Activated CD4-positive, alpha-beta T cell treated with anti-CD3 and anti-CD28 coated beads for 36 hours (primary cell): ENCODE measurements at regions not wholly inside any gene's neighbourhood (a gene's known extent, or its start where the extent isn't known, plus 50 kb on each side); places are given as distances from the start of the nearest gene placed in this dataset.
"Not testable (repeated sequence)": the region's sequence is repeated elsewhere in the genome, so short reads cannot be mapped to it uniquely, and the experiment has no call there.

Experiments used
- ATAC-seq: fragments of 200-7000 bp; cut with Tn5 transposase; one replicate; pipeline ENCODE4 v1.10.0; 2021; ENCODE audit warnings: mild to moderate bottlenecking, moderate library complexity
- CTCF ChIA-PET: fragments of 350-600 bp; sonication (Branson Sonifier 250); formaldehyde crosslinking; loops from one replicate; lab custom pipeline; 2021; ENCODE audit warnings: antibody characterized with exemption; lab: Charles Lee
- POLR2A ChIA-PET: fragments of 350-600 bp; sonication (Branson Sonifier 250); formaldehyde crosslinking; loops from one replicate; lab custom pipeline; 2021; ENCODE audit warnings: antibody characterized with exemption, inconsistent platforms; lab: Charles Lee
- DNase-seq: peaks from one replicate; pipeline ENCODE4 v3.0.0-alpha.2; 2020
- H3K27ac Mint-ChIP-seq: one replicate; pipeline ENCODE4 v1.8.0; 2021; ENCODE audit warnings: mixed read lengths
- H3K27me3 Mint-ChIP-seq: one replicate; pipeline ENCODE4 v1.8.0; 2021; ENCODE audit warnings: mixed read lengths
- H3K36me3 Mint-ChIP-seq: one replicate; pipeline ENCODE4 v1.8.0; 2021; ENCODE audit warnings: low read depth, mixed read lengths
- H3K4me1 Mint-ChIP-seq: one replicate; pipeline ENCODE4 v1.8.0; 2021; ENCODE audit warnings: mixed read lengths
- H3K4me3 Mint-ChIP-seq: one replicate; pipeline ENCODE4 v1.8.0; 2021; ENCODE audit warnings: mild to moderate bottlenecking, moderate library complexity, mixed read lengths
- H3K9me3 Mint-ChIP-seq: one replicate; pipeline ENCODE4 v1.8.0; 2021; ENCODE audit warnings: low read depth, mixed read lengths
- intact Hi-C, 2 experiments: fragments of 100-400 bp; cut with DNase I in 1 of 2; cut with micrococcal nuclease in 1 of 2; formaldehyde crosslinking; loops; one replicate each; pipeline versions ENCODE4 v1.14.2 to v1.15.1; 2022 to 2024; cut with DNase I, micrococcal nuclease

- H3K4me1 Mint-ChIP-seq, H3K27ac Mint-ChIP-seq, CTCF ChIA-PET, H3K4me3 Mint-ChIP-seq, ATAC-seq, H3K27me3 Mint-ChIP-seq, DNase-seq, intact Hi-C loops, H3K9me3 Mint-ChIP-seq, H3K36me3 Mint-ChIP-seq, POLR2A ChIA-PET: not testable (repeated sequence)
These were observed 516.3 kb downstream of the TP53TG3F start for GRCh38 chr16:33975744-33976143.

- H3K27ac Mint-ChIP-seq, H3K27me3 Mint-ChIP-seq, H3K4me1 Mint-ChIP-seq, ATAC-seq, CTCF ChIA-PET, H3K9me3 Mint-ChIP-seq, H3K4me3 Mint-ChIP-seq, H3K36me3 Mint-ChIP-seq, intact Hi-C loops, DNase-seq, POLR2A ChIA-PET: not testable (repeated sequence)
These were observed 517.1 kb downstream of the TP53TG3F start for GRCh38 chr16:33976521-33976920.

- not testable (repeated sequence) for H3K4me1 Mint-ChIP-seq, H3K4me3 Mint-ChIP-seq
These were observed 519.4 kb downstream of the TP53TG3F start for GRCh38 chr16:33978784-33979183.

GRCh38 chr16:33979613-33980012 lies 520.2 kb downstream of the TP53TG3F start:
- H3K9me3 Mint-ChIP-seq, intact Hi-C loops, H3K4me3 Mint-ChIP-seq, H3K36me3 Mint-ChIP-seq, H3K27ac Mint-ChIP-seq, DNase-seq, H3K4me1 Mint-ChIP-seq, POLR2A ChIA-PET, H3K27me3 Mint-ChIP-seq, CTCF ChIA-PET, ATAC-seq: not testable (repeated sequence)

More at GRCh38 chr16:33978784-33979183, 519.4 kb downstream of the TP53TG3F start:
- CTCF ChIA-PET, H3K27ac Mint-ChIP-seq, H3K36me3 Mint-ChIP-seq, ATAC-seq, H3K27me3 Mint-ChIP-seq, intact Hi-C loops, DNase-seq, POLR2A ChIA-PET, H3K9me3 Mint-ChIP-seq: not testable (repeated sequence)

- DNase-seq, H3K27me3 Mint-ChIP-seq, ATAC-seq, H3K27ac Mint-ChIP-seq, intact Hi-C loops, H3K9me3 Mint-ChIP-seq, POLR2A ChIA-PET, H3K36me3 Mint-ChIP-seq, H3K4me3 Mint-ChIP-seq, CTCF ChIA-PET, H3K4me1 Mint-ChIP-seq: not testable (repeated sequence)
These were observed 521.3 kb downstream of the TP53TG3F start for GRCh38 chr16:33980736-33981135.

- CTCF ChIA-PET, H3K4me1 Mint-ChIP-seq, DNase-seq, POLR2A ChIA-PET, ATAC-seq, H3K9me3 Mint-ChIP-seq, H3K4me3 Mint-ChIP-seq, H3K27ac Mint-ChIP-seq, H3K36me3 Mint-ChIP-seq, intact Hi-C loops, H3K27me3 Mint-ChIP-seq: not testable (repeated sequence)
These were observed 525.0 kb downstream of the TP53TG3F start for GRCh38 chr16:33984428-33984827.

- H3K4me3 Mint-ChIP-seq, POLR2A ChIA-PET, DNase-seq, intact Hi-C loops, H3K36me3 Mint-ChIP-seq, H3K27me3 Mint-ChIP-seq, CTCF ChIA-PET, H3K27ac Mint-ChIP-seq, H3K9me3 Mint-ChIP-seq, ATAC-seq, H3K4me1 Mint-ChIP-seq: not testable (repeated sequence)
These were observed 527.1 kb downstream of the TP53TG3F start for GRCh38 chr16:33986521-33986920.

- intact Hi-C loops, H3K27ac Mint-ChIP-seq, H3K36me3 Mint-ChIP-seq, DNase-seq, H3K27me3 Mint-ChIP-seq, H3K4me1 Mint-ChIP-seq, CTCF ChIA-PET, POLR2A ChIA-PET, H3K4me3 Mint-ChIP-seq, H3K9me3 Mint-ChIP-seq, ATAC-seq: not testable (repeated sequence)
These were observed 528.0 kb downstream of the TP53TG3F start for GRCh38 chr16:33987348-33987963.

GRCh38 chr16:33988012-33988411 lies 528.6 kb downstream of the TP53TG3F start:
- H3K4me1 Mint-ChIP-seq, DNase-seq, CTCF ChIA-PET, POLR2A ChIA-PET, H3K4me3 Mint-ChIP-seq, H3K9me3 Mint-ChIP-seq, intact Hi-C loops, H3K27me3 Mint-ChIP-seq, ATAC-seq, H3K27ac Mint-ChIP-seq, H3K36me3 Mint-ChIP-seq: not testable (repeated sequence)

- CTCF ChIA-PET, H3K9me3 Mint-ChIP-seq, H3K4me1 Mint-ChIP-seq, H3K27ac Mint-ChIP-seq, H3K36me3 Mint-ChIP-seq, ATAC-seq, intact Hi-C loops, H3K27me3 Mint-ChIP-seq, DNase-seq, H3K4me3 Mint-ChIP-seq, POLR2A ChIA-PET: not testable (repeated sequence)
These were observed 531.1 kb downstream of the TP53TG3F start for GRCh38 chr16:33990488-33990887.

GRCh38 chr16:33992513-33993177 lies 533.2 kb downstream of the TP53TG3F start:
- CTCF ChIA-PET = not testable (repeated sequence)

GRCh38 chr16:33994207-33994606 lies 534.8 kb downstream of the TP53TG3F start:
- H3K27me3 Mint-ChIP-seq, ATAC-seq, H3K36me3 Mint-ChIP-seq, H3K4me1 Mint-ChIP-seq, intact Hi-C loops, H3K27ac Mint-ChIP-seq, POLR2A ChIA-PET, DNase-seq, H3K9me3 Mint-ChIP-seq, CTCF ChIA-PET, H3K4me3 Mint-ChIP-seq: not testable (repeated sequence)

More at GRCh38 chr16:33992513-33993177, 533.2 kb downstream of the TP53TG3F start:
- H3K4me1 Mint-ChIP-seq, H3K27me3 Mint-ChIP-seq, H3K9me3 Mint-ChIP-seq, ATAC-seq, POLR2A ChIA-PET, H3K36me3 Mint-ChIP-seq, DNase-seq, intact Hi-C loops, H3K4me3 Mint-ChIP-seq, H3K27ac Mint-ChIP-seq: not testable (repeated sequence)
